CD14-positive monocyte (primary cell): ENCODE measurements at regions not wholly inside any gene's neighbourhood (a gene's known extent, or its start where the extent isn't known, plus 50 kb on each side); places are given as distances from the start of the nearest gene placed in this dataset.

Source experiments
- DNase-seq, 3 donors: peaks; one replicate each; pipeline ENCODE4 v3.0.0-alpha.2; 2011 to 2022
- H2AFZ ChIP-seq: 2 replicates; pipeline ENCODE4 v1.6.0; 2012; ENCODE audit warnings: mild to moderate bottlenecking, low read depth, low read length, inconsistent platforms; ENCODE audit not compliant: insufficient read depth, poor library complexity, severe bottlenecking
- H3K27ac ChIP-seq, 2 donors: 1 replicate in 1 of 2; 2 replicates in 1 of 2; pipeline ENCODE4 v1.5.1; 2012 to 2013; ENCODE audit warnings: low read length in 2 of 2, control low read depth in 1 of 2, inconsistent platforms in 1 of 2, low read depth in 1 of 2, mild to moderate bottlenecking in 1 of 2
- H3K27me3 ChIP-seq, 2 donors: one replicate each; pipeline versions ENCODE4 v1.6.0 to v1.6.1; 2011 to 2013; ENCODE audit warnings: low read length in 2 of 2; ENCODE audit not compliant: control insufficient read depth in 2 of 2, insufficient read depth in 2 of 2
- H3K36me3 ChIP-seq, 2 donors: replicated peaks in 1 of 2; 1 replicate in 1 of 2; 2 replicates in 1 of 2; pipeline versions ENCODE4 v1.5.1 to v1.6.1; 2012 to 2013; ENCODE audit warnings: low read length in 2 of 2, control low read depth in 1 of 2, inconsistent platforms in 1 of 2, mild to moderate bottlenecking in 1 of 2; ENCODE audit not compliant: insufficient read depth in 2 of 2, control insufficient read depth in 1 of 2
- H3K4me1 ChIP-seq, 2 donors: 1 replicate in 1 of 2; 2 replicates in 1 of 2; pipeline versions ENCODE4 v1.5.1 to v1.6.1; 2012 to 2013; ENCODE audit warnings: low read length in 2 of 2, control low read depth in 1 of 2, inconsistent platforms in 1 of 2, mild to moderate bottlenecking in 1 of 2, moderate library complexity in 1 of 2; ENCODE audit not compliant: insufficient read depth in 2 of 2, control insufficient read depth in 1 of 2
- H3K4me2 ChIP-seq: replicated peaks from 2 replicates; pipeline ENCODE3; 2012; ENCODE audit warnings: low read length, moderate library complexity, mild to moderate bottlenecking; ENCODE audit not compliant: poor library complexity, severe bottlenecking; ENCODE audit errors: extremely low read depth
- H3K4me3 ChIP-seq, 3 experiments: fragments of 200-600 bp in 1 of 3; sonication (generic) in 1 of 3; replicated peaks in 1 of 3; 1 replicate in 2 of 3; 2 replicates in 1 of 3; pipeline ENCODE4 v1.5.1; 2011 to 2013; ENCODE audit warnings: low read length in 3 of 3, mild to moderate bottlenecking in 3 of 3, control low read depth in 2 of 3, low read depth in 2 of 3, inconsistent platforms in 1 of 3, moderate library complexity in 1 of 3
- H3K79me2 ChIP-seq: 2 replicates; pipeline ENCODE4 v1.6.0; 2012; ENCODE audit warnings: mild to moderate bottlenecking, control low read depth, inconsistent platforms, low read length, moderate library complexity; ENCODE audit not compliant: insufficient read depth
- H3K9ac ChIP-seq: 2 replicates; pipeline ENCODE4 v1.6.0; 2017; ENCODE audit warnings: low read length, mild to moderate bottlenecking; ENCODE audit not compliant: insufficient read depth, poor library complexity, severe bottlenecking
- H3K9me3 ChIP-seq, 2 donors: replicated peaks in 1 of 2; 1 replicate in 1 of 2; 2 replicates in 1 of 2; pipeline versions ENCODE4 v1.5.1 to v1.6.1; 2012 to 2013; ENCODE audit warnings: low read length in 2 of 2, control low read depth in 1 of 2; ENCODE audit not compliant: control insufficient read depth in 1 of 2, insufficient read depth in 1 of 2
- H4K20me1 ChIP-seq: 2 replicates; pipeline ENCODE4 v1.6.0; 2012; ENCODE audit warnings: mild to moderate bottlenecking, low read length, control low read depth, moderate library complexity; ENCODE audit not compliant: insufficient read depth
- H3K27ac Mint-ChIP-seq, 7 donors: one replicate each; pipeline ENCODE4 v1.8.0; 2020; ENCODE audit warnings: mild to moderate bottlenecking in 7 of 7, mixed read lengths in 7 of 7, moderate library complexity in 6 of 7, inconsistent platforms in 2 of 7
- H3K27me3 Mint-ChIP-seq, 3 donors: one replicate each; pipeline ENCODE4 v1.8.0; 2021 to 2022; ENCODE audit warnings: low read depth in 3 of 3, mild to moderate bottlenecking in 3 of 3, mixed read lengths in 3 of 3, moderate library complexity in 3 of 3, inconsistent platforms in 1 of 3
- H3K36me3 Mint-ChIP-seq, 2 donors: one replicate each; pipeline ENCODE4 v1.8.0; 2020; ENCODE audit warnings: mixed read lengths in 2 of 2, inconsistent platforms in 1 of 2, mild to moderate bottlenecking in 1 of 2
- H3K4me1 Mint-ChIP-seq: one replicate; pipeline ENCODE4 v1.8.0; 2020; ENCODE audit warnings: mild to moderate bottlenecking, mixed read lengths
- H3K4me3 Mint-ChIP-seq, 2 donors: one replicate each; pipeline ENCODE4 v1.8.0; 2020; ENCODE audit warnings: mild to moderate bottlenecking in 2 of 2, mixed read lengths in 2 of 2, moderate library complexity in 1 of 2
- H3K9me3 Mint-ChIP-seq, 7 donors: one replicate each; pipeline ENCODE4 v1.8.0; 2020 to 2022; ENCODE audit warnings: mixed read lengths in 7 of 7, mild to moderate bottlenecking in 6 of 7, moderate library complexity in 6 of 7, inconsistent platforms in 2 of 7
- WGBS: methylation state at CpG from one replicate; pipeline ENCODE4 v1.1.5; 2013; ENCODE audit warnings: missing lambda C conversion rate; ENCODE audit not compliant: insufficient coverage; 5-methylcytosine and 5-hydroxymethylcytosine counted together
- intact Hi-C, 2 donors: fragments of 100-400 bp; cut with micrococcal nuclease; formaldehyde crosslinking; loops; one replicate each; pipeline versions ENCODE4 v1.15.0 to v1.15.1; 2023
- TF ChIP-seq, protein P1 (sequence below): fragments of 200-600 bp; IDR thresholded peaks from one replicate; pipeline ENCODE4 v1.8.0; 2022; ENCODE audit warnings: antibody characterized with exemption, mild to moderate bottlenecking

DNA sequence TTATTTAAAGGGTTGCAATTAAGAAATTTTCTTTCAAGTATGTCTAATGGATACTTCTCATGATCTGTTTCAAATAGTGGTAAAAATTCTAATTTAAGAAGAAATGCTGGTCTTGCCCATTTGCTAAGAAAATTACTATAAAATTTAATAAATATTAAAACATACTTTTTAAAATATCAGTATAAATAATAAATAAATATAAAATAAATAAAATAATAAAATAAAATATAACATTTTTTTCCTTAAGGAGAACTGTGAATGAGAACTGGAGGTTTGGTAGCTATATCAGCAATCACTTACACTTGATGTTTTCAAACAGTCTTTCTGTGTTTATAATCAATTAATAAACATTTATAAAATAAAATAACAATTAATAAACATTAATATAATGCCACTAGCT, 266.1 kb downstream of the HGF start:
- intact Hi-C loops: loop anchor here (5.0 to 10.0 kb wide), 4 partner anchors 454 to 1071 kb away; no protein-coding TSS in a partner anchor
- Mint-ChIP-seq H3K4me3 (no peak overlapping the region), H3K27ac (no peak overlapping the region), H3K4me1 (peaks cover 7% of the 10 kb centered on the region), H3K9me3 (no peaks in the 10 kb centered on the region), H3K36me3 (no peaks in the 10 kb centered on the region), H3K27me3 (no peaks in the 10 kb centered on the region)
- Histone ChIP-seq H3K27me3 (no peaks in the 10 kb centered on the region), H3K4me2 (no peak overlapping the region), H3K79me2 (no peaks in the 10 kb centered on the region), H3K4me3 (no peak overlapping the region), H3K4me1 (no peaks in the 10 kb centered on the region), H3K9me3 (no peaks in the 10 kb centered on the region), H3K36me3 (no peaks in the 10 kb centered on the region), H2AFZ (no peak overlapping the region), H3K27ac (no peak overlapping the region), H4K20me1 (no peaks in the 10 kb centered on the region), H3K9ac (no peak overlapping the region)
- TF ChIP-seq, protein P1, sequence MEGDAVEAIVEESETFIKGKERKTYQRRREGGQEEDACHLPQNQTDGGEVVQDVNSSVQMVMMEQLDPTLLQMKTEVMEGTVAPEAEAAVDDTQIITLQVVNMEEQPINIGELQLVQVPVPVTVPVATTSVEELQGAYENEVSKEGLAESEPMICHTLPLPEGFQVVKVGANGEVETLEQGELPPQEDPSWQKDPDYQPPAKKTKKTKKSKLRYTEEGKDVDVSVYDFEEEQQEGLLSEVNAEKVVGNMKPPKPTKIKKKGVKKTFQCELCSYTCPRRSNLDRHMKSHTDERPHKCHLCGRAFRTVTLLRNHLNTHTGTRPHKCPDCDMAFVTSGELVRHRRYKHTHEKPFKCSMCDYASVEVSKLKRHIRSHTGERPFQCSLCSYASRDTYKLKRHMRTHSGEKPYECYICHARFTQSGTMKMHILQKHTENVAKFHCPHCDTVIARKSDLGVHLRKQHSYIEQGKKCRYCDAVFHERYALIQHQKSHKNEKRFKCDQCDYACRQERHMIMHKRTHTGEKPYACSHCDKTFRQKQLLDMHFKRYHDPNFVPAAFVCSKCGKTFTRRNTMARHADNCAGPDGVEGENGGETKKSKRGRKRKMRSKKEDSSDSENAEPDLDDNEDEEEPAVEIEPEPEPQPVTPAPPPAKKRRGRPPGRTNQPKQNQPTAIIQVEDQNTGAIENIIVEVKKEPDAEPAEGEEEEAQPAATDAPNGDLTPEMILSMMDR: no peak
- no peak for DNase-seq

DNA sequence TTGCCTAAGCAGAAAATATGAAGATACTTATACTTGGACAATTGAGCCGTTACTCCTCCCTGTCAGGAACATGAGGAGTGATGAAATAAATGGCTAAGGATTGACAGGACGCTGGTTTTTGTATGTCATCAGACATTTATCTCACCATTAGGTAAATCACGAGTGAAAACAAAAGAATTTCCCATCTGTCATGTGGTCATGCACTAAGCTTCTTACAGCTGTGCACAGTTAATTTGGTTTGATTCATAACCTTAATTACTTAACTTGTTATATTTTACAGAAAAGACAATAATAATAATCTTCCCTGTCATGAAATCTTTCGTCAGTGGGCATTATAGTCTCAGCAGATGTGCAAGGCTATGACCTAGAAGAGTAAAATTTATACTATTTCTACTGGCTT, 266.5 kb downstream of the HGF start:
- Histone ChIP-seq H3K4me1 (no peaks in the 10 kb centered on the region), H3K27ac (no peak overlapping the region), H3K27me3 (no peaks in the 10 kb centered on the region), H3K4me2 (no peak overlapping the region), H3K4me3 (no peak overlapping the region), H3K9ac (no peak overlapping the region), H3K9me3 (no peaks in the 10 kb centered on the region), H2AFZ (no peak overlapping the region), H4K20me1 (no peaks in the 10 kb centered on the region), H3K79me2 (no peaks in the 10 kb centered on the region), H3K36me3 (no peaks in the 10 kb centered on the region)
- Mint-ChIP-seq H3K9me3 (no peaks in the 10 kb centered on the region), H3K27me3 (peaks cover 0 to 1% (median 0%) of the 10 kb centered on the region in 3 donors), H3K4me1 (peaks cover 7% of the 10 kb centered on the region), H3K27ac (no peak overlapping the region), H3K4me3 (no peak overlapping the region), H3K36me3 (no peaks in the 10 kb centered on the region)
- intact Hi-C loops: loop anchor here (5.0 to 10.0 kb wide), 4 partner anchors 454 to 1071 kb away; no protein-coding TSS in a partner anchor
- no CpG with 5 or more reads among the region's 4 CpGs for WGBS
- no peak for DNase-seq
- TF ChIP-seq, protein P1: no peak
